ENCODE measurements at regions not wholly inside any gene's neighbourhood (a gene's known extent, or its start where the extent isn't known, plus 50 kb on each side); places are given as distances from the start of the nearest gene placed in this dataset. TPM values are rescaled to one million over a fixed set of nuclear protein-coding genes. Genes with fewer than 3 reads are reported as not detected.

GRCh38 chr10:31582365-31583052, 263.5 kb downstream of the ZEB1 start:
- H3K36me3 ChIP-seq: no peaks in the 10 kb centered on the region
- no peak overlapping the region for H3K9ac ChIP-seq
- peaks cover 8% of the 10 kb centered on the region for H3K27me3 Mint-ChIP-seq (ENCODE audit: insufficient read depth, low read depth)
- peak overlapping the region; percentile 53 for H3K27ac Mint-ChIP-seq
- H3K79me2 ChIP-seq (ENCODE audit: low read depth): no peaks in the 10 kb centered on the region
- no peak overlapping the region for H3K4me2 ChIP-seq
- H3F3A ChIP-seq (ENCODE audit: low read depth): no peaks in the 10 kb centered on the region
- H3K9me3 Mint-ChIP-seq: peaks cover 2% of the 10 kb centered on the region
- no peaks in the 10 kb centered on the region for H3K36me3 Mint-ChIP-seq
- no peak overlapping the region for H2AFZ ChIP-seq (replicated peaks)
- H3K27ac ChIP-seq: no peak overlapping the region
- TF ChIP-seq CTCF (IDR thresholded peaks at IDR 0.05) (no peak), EZH2phosphoT487 (IDR thresholded peaks at IDR 0.05) (no peak), EZH2 (IDR thresholded peaks at IDR 0.05) (no peak)
- H3K9me3 ChIP-seq (ENCODE audit: low read depth): no peaks in the 10 kb centered on the region
- DNase-seq (ENCODE audit: low spot score): no peak
- no peaks in the 10 kb centered on the region for H3K27me3 ChIP-seq
- H3K4me3 Mint-ChIP-seq: no peak overlapping the region
- peaks cover 21% of the 10 kb centered on the region for H3K4me1 Mint-ChIP-seq
- no peak overlapping the region for H3K4me3 ChIP-seq
- H3K4me1 ChIP-seq: no peaks in the 10 kb centered on the region
- H4K20me1 ChIP-seq (ENCODE audit: low read depth): no peaks in the 10 kb centered on the region

- no peak overlapping the region for H3K4me3 ChIP-seq
- H3F3A ChIP-seq (ENCODE audit: low read depth): no peaks in the 10 kb centered on the region
- H3K36me3 ChIP-seq: no peaks in the 10 kb centered on the region
- H3K4me3 Mint-ChIP-seq: no peak overlapping the region
- no peak overlapping the region for H3K9ac ChIP-seq
- H3K27ac ChIP-seq: no peak overlapping the region
- H3K27ac Mint-ChIP-seq: no peak overlapping the region
- no peak for DNase-seq (ENCODE audit: low spot score)
- no peak for TF ChIP-seq EZH2phosphoT487 (IDR thresholded peaks at IDR 0.05)
- TF ChIP-seq CTCF (IDR thresholded peaks at IDR 0.05): no peak
- TF ChIP-seq EZH2 (IDR thresholded peaks at IDR 0.05): no peak
- no peaks in the 10 kb centered on the region for H3K4me1 ChIP-seq
- no peaks in the 10 kb centered on the region for H3K36me3 Mint-ChIP-seq
- H2AFZ ChIP-seq (replicated peaks): no peak overlapping the region
- H4K20me1 ChIP-seq (ENCODE audit: low read depth): no peaks in the 10 kb centered on the region
- no peaks in the 10 kb centered on the region for H3K27me3 ChIP-seq
- H3K4me1 Mint-ChIP-seq: peaks cover 21% of the 10 kb centered on the region
- H3K4me2 ChIP-seq: no peak overlapping the region
- H3K9me3 Mint-ChIP-seq: peaks cover 2% of the 10 kb centered on the region
- H3K79me2 ChIP-seq (ENCODE audit: low read depth): no peaks in the 10 kb centered on the region
- no peaks in the 10 kb centered on the region for H3K9me3 ChIP-seq (ENCODE audit: low read depth)
- peaks cover 10% of the 10 kb centered on the region for H3K27me3 Mint-ChIP-seq (ENCODE audit: insufficient read depth, low read depth)
Measured at GRCh38 chr10:31581741-31582323, 262.8 kb downstream of the ZEB1 start.

GRCh38 chr10:31580646-31581045, 261.6 kb downstream of the ZEB1 start:
- no peaks in the 10 kb centered on the region for H3K36me3 ChIP-seq
- H3K4me1 ChIP-seq: no peaks in the 10 kb centered on the region
- H4K20me1 ChIP-seq (ENCODE audit: low read depth): no peaks in the 10 kb centered on the region
- peaks cover 2% of the 10 kb centered on the region for H3K9me3 Mint-ChIP-seq
- no peaks in the 10 kb centered on the region for H3F3A ChIP-seq (ENCODE audit: low read depth)
- no peaks in the 10 kb centered on the region for H3K27me3 ChIP-seq
- H3K4me2 ChIP-seq: no peak overlapping the region
- H2AFZ ChIP-seq (replicated peaks): no peak overlapping the region
- no peak overlapping the region for H3K9ac ChIP-seq
- no peak for DNase-seq (ENCODE audit: low spot score)
- H3K27ac Mint-ChIP-seq: peak overlapping the region; percentile 10
- no peak overlapping the region for H3K27ac ChIP-seq
- H3K4me3 ChIP-seq: no peak overlapping the region
- no peaks in the 10 kb centered on the region for H3K9me3 ChIP-seq (ENCODE audit: low read depth)
- peaks cover 10% of the 10 kb centered on the region for H3K27me3 Mint-ChIP-seq (ENCODE audit: insufficient read depth, low read depth)
- no peak overlapping the region for H3K4me3 Mint-ChIP-seq
- TF ChIP-seq EZH2phosphoT487 (IDR thresholded peaks at IDR 0.05) (no peak), CTCF (IDR thresholded peaks at IDR 0.05) (no peak), EZH2 (IDR thresholded peaks at IDR 0.05) (no peak)
- no peaks in the 10 kb centered on the region for H3K79me2 ChIP-seq (ENCODE audit: low read depth)
- no peaks in the 10 kb centered on the region for H3K36me3 Mint-ChIP-seq
- H3K4me1 Mint-ChIP-seq: peaks cover 21% of the 10 kb centered on the region

Small RNAs in the stretch of these regions (small RNA-seq; reads per million reads assigned to genes)
- gene AL161935.2: not detected
